ENCODE measurements at regions not wholly inside any gene's neighbourhood (a gene's known extent, or its start where the extent isn't known, plus 50 kb on each side); places are given as distances from the start of the nearest gene placed in this dataset.

DNA sequence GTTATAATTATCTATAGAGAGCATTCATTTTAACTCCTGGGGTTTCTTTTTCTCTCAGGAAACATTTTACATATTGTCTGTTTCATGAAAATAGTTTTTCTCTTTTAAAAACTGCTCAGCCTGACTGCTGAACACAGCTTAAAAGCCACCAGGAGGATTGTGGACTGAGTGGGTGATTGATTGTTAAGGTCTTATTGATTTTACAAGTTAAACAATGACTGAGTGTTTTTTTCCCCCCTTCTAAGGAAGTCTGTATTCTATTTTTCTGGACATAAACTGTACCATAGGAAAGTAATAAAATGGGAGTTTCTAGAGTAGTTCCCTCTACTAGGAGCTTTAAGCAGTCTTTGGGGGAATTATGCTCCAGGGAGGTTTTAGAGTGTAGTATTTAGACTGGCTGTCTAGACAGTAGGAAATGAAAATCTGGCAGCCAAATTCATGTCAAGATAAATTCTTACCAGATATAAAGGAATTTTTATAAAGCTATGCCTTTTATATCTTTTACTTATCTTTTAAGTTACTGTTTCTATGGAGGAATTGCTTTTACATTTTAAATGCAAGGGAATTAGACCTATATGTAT is 463.9 kb downstream of the PRR16 start:
- Histone ChIP-seq H3K4me1 (ENCODE audit: control insufficient read depth, insufficient read depth, low read length) (no peaks in the 10 kb centered on the region), H3K9ac (ENCODE audit: low read depth, low read length) (no peak overlapping the region), H2BK20ac (ENCODE audit: low read depth, low read length) (no peak overlapping the region), H2BK120ac (ENCODE audit: low read depth, low read length) (no peak overlapping the region), H2AK5ac (ENCODE audit: low read depth, low read length) (no peak overlapping the region), H3K14ac (replicated peaks; ENCODE audit: low read depth, low read length) (no peak overlapping the region), H3K23ac (ENCODE audit: low read depth, low read length) (no peak overlapping the region), H3K4me2 (ENCODE audit: low read depth, low read length) (no peak overlapping the region), H3K4me3 (ENCODE audit: insufficient read depth, low read depth, low read length) (no peak overlapping the region), H4K20me1 (ENCODE audit: insufficient read depth, low read length) (no peaks in the 10 kb centered on the region), H3K18ac (ENCODE audit: low read depth, low read length) (no peak overlapping the region), H4K91ac (ENCODE audit: insufficient read depth, low read depth, low read length) (no peak overlapping the region), H3K4ac (ENCODE audit: low read depth, low read length) (no peak overlapping the region), H3K27ac (ENCODE audit: insufficient read depth, low read length) (no peak overlapping the region), H3K79me1 (ENCODE audit: low read depth in 1 of 2, low read length in 2 of 2) (no peaks in the 10 kb centered on the region), H2AK9ac (replicated peaks; ENCODE audit: low read depth, low read length, poor library complexity) (no peak overlapping the region), H2BK15ac (ENCODE audit: low read depth, low read length) (no peak overlapping the region), H2AFZ (replicated peaks; ENCODE audit: low read length, poor library complexity) (no peak overlapping the region), H4K5ac (ENCODE audit: low read depth, low read length) (no peak overlapping the region), H4K8ac (ENCODE audit: low read depth in 2 of 2, low read length in 2 of 2) (no peak overlapping the region), H3K27me3 (ENCODE audit: control insufficient read depth, insufficient read depth, low read length) (no peaks in the 10 kb centered on the region), H3K56ac (ENCODE audit: extremely low read depth, insufficient read depth, low read length) (no peak overlapping the region), H3K9me1 (ENCODE audit: insufficient read depth, low read length) (no peaks in the 10 kb centered on the region), H3K9me3 (ENCODE audit: control insufficient read depth, insufficient read depth, low read length) (no peaks in the 10 kb centered on the region), H2BK5ac (ENCODE audit: low read depth, low read length, poor library complexity, severe bottlenecking) (no peak overlapping the region), H3K36me3 (ENCODE audit: control insufficient read depth, insufficient read depth, low read length) (no peaks in the 10 kb centered on the region)
- POLR2A ChIA-PET (ENCODE audit: unreplicated experiment), result no interaction called here
- DNase-seq (no peak), ATAC-seq (ENCODE audit: low read depth) (no peak)
- TF ChIP-seq RCOR1 (IDR thresholded peaks at IDR 0.05; ENCODE audit: insufficient replicate concordance, low read length), result no peak
- TF ChIP-seq NFE2L2 (IDR thresholded peaks at IDR 0.05; ENCODE audit: low read depth, low read length), result no peak
- no peak for TF ChIP-seq MAZ (IDR thresholded peaks at IDR 0.05; ENCODE audit: borderline replicate concordance, low read depth, low read length)
- TF ChIP-seq, protein P1, sequence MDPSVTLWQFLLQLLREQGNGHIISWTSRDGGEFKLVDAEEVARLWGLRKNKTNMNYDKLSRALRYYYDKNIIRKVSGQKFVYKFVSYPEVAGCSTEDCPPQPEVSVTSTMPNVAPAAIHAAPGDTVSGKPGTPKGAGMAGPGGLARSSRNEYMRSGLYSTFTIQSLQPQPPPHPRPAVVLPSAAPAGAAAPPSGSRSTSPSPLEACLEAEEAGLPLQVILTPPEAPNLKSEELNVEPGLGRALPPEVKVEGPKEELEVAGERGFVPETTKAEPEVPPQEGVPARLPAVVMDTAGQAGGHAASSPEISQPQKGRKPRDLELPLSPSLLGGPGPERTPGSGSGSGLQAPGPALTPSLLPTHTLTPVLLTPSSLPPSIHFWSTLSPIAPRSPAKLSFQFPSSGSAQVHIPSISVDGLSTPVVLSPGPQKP (IDR thresholded peaks at IDR 0.05; ENCODE audit: borderline replicate concordance, low read depth, low read length), result no peak
- TF ChIP-seq SMC3 (IDR thresholded peaks at IDR 0.05; ENCODE audit: low read depth, low read length), result no peak
- TF ChIP-seq MXI1 (IDR thresholded peaks at IDR 0.05; ENCODE audit: borderline replicate concordance, low read depth, low read length), result no peak
- no peak for TF ChIP-seq MAFK (IDR thresholded peaks at IDR 0.05; ENCODE audit: low read depth, low read length)
- no peak for TF ChIP-seq CHD1 (IDR thresholded peaks at IDR 0.05; ENCODE audit: low read depth, low read length)
- TF ChIP-seq, protein P2, sequence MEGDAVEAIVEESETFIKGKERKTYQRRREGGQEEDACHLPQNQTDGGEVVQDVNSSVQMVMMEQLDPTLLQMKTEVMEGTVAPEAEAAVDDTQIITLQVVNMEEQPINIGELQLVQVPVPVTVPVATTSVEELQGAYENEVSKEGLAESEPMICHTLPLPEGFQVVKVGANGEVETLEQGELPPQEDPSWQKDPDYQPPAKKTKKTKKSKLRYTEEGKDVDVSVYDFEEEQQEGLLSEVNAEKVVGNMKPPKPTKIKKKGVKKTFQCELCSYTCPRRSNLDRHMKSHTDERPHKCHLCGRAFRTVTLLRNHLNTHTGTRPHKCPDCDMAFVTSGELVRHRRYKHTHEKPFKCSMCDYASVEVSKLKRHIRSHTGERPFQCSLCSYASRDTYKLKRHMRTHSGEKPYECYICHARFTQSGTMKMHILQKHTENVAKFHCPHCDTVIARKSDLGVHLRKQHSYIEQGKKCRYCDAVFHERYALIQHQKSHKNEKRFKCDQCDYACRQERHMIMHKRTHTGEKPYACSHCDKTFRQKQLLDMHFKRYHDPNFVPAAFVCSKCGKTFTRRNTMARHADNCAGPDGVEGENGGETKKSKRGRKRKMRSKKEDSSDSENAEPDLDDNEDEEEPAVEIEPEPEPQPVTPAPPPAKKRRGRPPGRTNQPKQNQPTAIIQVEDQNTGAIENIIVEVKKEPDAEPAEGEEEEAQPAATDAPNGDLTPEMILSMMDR (conservative IDR thresholded peaks at IDR 0.05; ENCODE audit: low read depth, low read length), result no peak
- TF ChIP-seq FOS (IDR thresholded peaks at IDR 0.05; ENCODE audit: low read depth, low read length), result no peak
- TF ChIP-seq BHLHE40 (IDR thresholded peaks at IDR 0.05; ENCODE audit: low read depth, low read length), result no peak
- TF ChIP-seq, protein P3, sequence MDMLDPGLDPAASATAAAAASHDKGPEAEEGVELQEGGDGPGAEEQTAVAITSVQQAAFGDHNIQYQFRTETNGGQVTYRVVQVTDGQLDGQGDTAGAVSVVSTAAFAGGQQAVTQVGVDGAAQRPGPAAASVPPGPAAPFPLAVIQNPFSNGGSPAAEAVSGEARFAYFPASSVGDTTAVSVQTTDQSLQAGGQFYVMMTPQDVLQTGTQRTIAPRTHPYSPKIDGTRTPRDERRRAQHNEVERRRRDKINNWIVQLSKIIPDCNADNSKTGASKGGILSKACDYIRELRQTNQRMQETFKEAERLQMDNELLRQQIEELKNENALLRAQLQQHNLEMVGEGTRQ (IDR thresholded peaks at IDR 0.05; ENCODE audit: low read depth, low read length), result no peak
- TF ChIP-seq POLR2A (IDR thresholded peaks at IDR 0.05; ENCODE audit: low read depth, low read length), result no peak
- no peak for TF ChIP-seq RFX5 (IDR thresholded peaks at IDR 0.05; ENCODE audit: low read depth, low read length)
- no peak for TF ChIP-seq RAD21 (IDR thresholded peaks at IDR 0.05; ENCODE audit: low read length)
- TF ChIP-seq CEBPB (IDR thresholded peaks at IDR 0.05; ENCODE audit: low read depth, low read length), result no peak
- in situ Hi-C loops (cut with MboI; ENCODE audit: low sequenced_read_pairs), result no loop called here
- dilution Hi-C loops (cut with HindIII; ENCODE audit: low sequenced_read_pairs, unreplicated experiment), result no loop called here
- CTCF ChIA-PET, result no interaction called here
- no TSS peak for BruUV-seq (replicated peaks)
- intact Hi-C loops (cut with micrococcal nuclease), result no loop called here

Measured in IMR-90 (cell line).